GM21723 (cell line): ENCODE measurements at regions not wholly inside any gene's neighbourhood (a gene's known extent, or its start where the extent isn't known, plus 50 kb on each side); places are given as distances from the start of the nearest gene placed in this dataset.

Experiments used
- ATAC-seq: cut with Tn5 transposase; IDR thresholded peaks from one replicate; pipeline ENCODE4 v1.9.1; 2021; ENCODE audit warnings: mild to moderate bottlenecking, moderate library complexity; ENCODE audit not compliant: unreplicated experiment

GRCh38 chr10:123585477-123586445 is 80.4 kb upstream of the GPR26 start:
- no peak for ATAC-seq

GRCh38 chr10:123587110-123587509 is 79.0 kb upstream of the GPR26 start:
- ATAC-seq = no peak

GRCh38 chr10:123588386-123588914 is 77.7 kb upstream of the GPR26 start:
- no peak for ATAC-seq

GRCh38 chr10:123595661-123596060 is 70.5 kb upstream of the GPR26 start:
- no peak for ATAC-seq

GRCh38 chr10:123597676-123598075 is 68.5 kb upstream of the GPR26 start:
- ATAC-seq = no peak

GRCh38 chr10:123599366-123599849 is 66.7 kb upstream of the GPR26 start:
- no peak for ATAC-seq

- no peak for ATAC-seq
Observed at GRCh38 chr10:123600177-123600576, 66.0 kb upstream of the GPR26 start.

- ATAC-seq = no peak
Observed at GRCh38 chr10:123603130-123603529, 63.0 kb upstream of the GPR26 start.

GRCh38 chr10:123604506-123604905 is 61.6 kb upstream of the GPR26 start:
- ATAC-seq = no peak

- no peak for ATAC-seq
Observed at GRCh38 chr10:123606006-123606405, 60.1 kb upstream of the GPR26 start.

GRCh38 chr10:123606955-123607354 is 59.2 kb upstream of the GPR26 start:
- no peak for ATAC-seq

GRCh38 chr10:123607386-123607785 is 58.8 kb upstream of the GPR26 start:
- ATAC-seq = no peak

GRCh38 chr10:123608047-123608446 is 58.1 kb upstream of the GPR26 start:
- no peak for ATAC-seq

GRCh38 chr10:123611243-123611642 is 54.9 kb upstream of the GPR26 start:
- no peak for ATAC-seq

- ATAC-seq = no peak
Observed at GRCh38 chr10:123611876-123612275, 54.3 kb upstream of the GPR26 start.

GRCh38 chr10:123613346-123613850 is 52.8 kb upstream of the GPR26 start:
- no peak for ATAC-seq

- ATAC-seq = no peak
Observed at GRCh38 chr10:123614888-123615287, 51.3 kb upstream of the GPR26 start.
